ENCODE measurements at regions not wholly inside any gene's neighbourhood (a gene's known extent, or its start where the extent isn't known, plus 50 kb on each side); places are given as distances from the start of the nearest gene placed in this dataset.

DNA sequence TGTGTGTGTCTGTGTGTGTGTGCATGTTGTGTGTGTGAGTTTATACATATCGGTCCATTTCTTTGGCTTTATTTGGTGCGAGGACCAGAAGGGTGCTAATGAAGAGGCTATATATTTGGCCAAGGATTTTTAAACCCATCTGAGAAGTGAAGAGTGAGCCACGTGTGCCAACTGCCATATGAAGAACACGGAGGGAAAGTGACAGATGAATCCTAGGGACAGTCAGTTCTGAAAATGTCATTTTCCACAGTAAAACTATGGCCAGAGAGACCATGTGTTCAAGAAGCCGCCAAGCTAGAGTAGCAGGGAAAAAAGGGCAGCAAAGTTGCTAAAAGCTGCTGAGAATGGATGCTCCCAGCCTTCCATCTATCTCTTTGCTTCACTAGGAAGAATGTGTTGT, 297.3 kb upstream of the LMCD1 start:
- no peak overlapping the region for H3K9ac ChIP-seq (ENCODE audit: low read length)
- no peaks in the 10 kb centered on the region for H3K79me2 ChIP-seq (ENCODE audit: insufficient read depth, low read length)
- H4K20me1 ChIP-seq (ENCODE audit: insufficient read depth, low read length), result no peaks in the 10 kb centered on the region
- H3K4me1 ChIP-seq (ENCODE audit: insufficient read depth, low read length, severe bottlenecking), result no peaks in the 10 kb centered on the region
- no peak overlapping the region for H3K27ac ChIP-seq (ENCODE audit: low read depth, low read length, poor library complexity, severe bottlenecking)
- no peaks in the 10 kb centered on the region; the same call in 1 of the 2 replicates for H3K27me3 ChIP-seq (ENCODE audit: insufficient read depth, low read length)
- no peaks in the 10 kb centered on the region for H3K9me3 ChIP-seq (ENCODE audit: low read length)
- H3K36me3 ChIP-seq (ENCODE audit: insufficient read depth, low read length), result no peaks in the 10 kb centered on the region
- no peak overlapping the region for H3K4me3 ChIP-seq (ENCODE audit: low read depth, low read length, poor library complexity, severe bottlenecking)
- no peaks in the 10 kb centered on the region for H3F3A ChIP-seq (ENCODE audit: insufficient read depth, low read length)
- no peaks in the 10 kb centered on the region for H3K9me2 ChIP-seq (ENCODE audit: low read depth, low read length)
- no peak overlapping the region for H3K4me2 ChIP-seq (ENCODE audit: low read length)
- no peak overlapping the region for H2AFZ ChIP-seq (ENCODE audit: low read length)
- TF ChIP-seq EZH2 (IDR thresholded peaks at IDR 0.05; ENCODE audit: borderline replicate concordance, low read length), result no peak
- TF ChIP-seq, protein P1, sequence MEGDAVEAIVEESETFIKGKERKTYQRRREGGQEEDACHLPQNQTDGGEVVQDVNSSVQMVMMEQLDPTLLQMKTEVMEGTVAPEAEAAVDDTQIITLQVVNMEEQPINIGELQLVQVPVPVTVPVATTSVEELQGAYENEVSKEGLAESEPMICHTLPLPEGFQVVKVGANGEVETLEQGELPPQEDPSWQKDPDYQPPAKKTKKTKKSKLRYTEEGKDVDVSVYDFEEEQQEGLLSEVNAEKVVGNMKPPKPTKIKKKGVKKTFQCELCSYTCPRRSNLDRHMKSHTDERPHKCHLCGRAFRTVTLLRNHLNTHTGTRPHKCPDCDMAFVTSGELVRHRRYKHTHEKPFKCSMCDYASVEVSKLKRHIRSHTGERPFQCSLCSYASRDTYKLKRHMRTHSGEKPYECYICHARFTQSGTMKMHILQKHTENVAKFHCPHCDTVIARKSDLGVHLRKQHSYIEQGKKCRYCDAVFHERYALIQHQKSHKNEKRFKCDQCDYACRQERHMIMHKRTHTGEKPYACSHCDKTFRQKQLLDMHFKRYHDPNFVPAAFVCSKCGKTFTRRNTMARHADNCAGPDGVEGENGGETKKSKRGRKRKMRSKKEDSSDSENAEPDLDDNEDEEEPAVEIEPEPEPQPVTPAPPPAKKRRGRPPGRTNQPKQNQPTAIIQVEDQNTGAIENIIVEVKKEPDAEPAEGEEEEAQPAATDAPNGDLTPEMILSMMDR (IDR thresholded peaks at IDR 0.05; ENCODE audit: low read length), result no peak

- H3K4me2 ChIP-seq (ENCODE audit: low read length), result no peak overlapping the region
- no peak for TF ChIP-seq EZH2 (IDR thresholded peaks at IDR 0.05; ENCODE audit: borderline replicate concordance, low read length)
- TF ChIP-seq, protein P1 (IDR thresholded peaks at IDR 0.05; ENCODE audit: low read length), result no peak
Observed at GRCh38 chr3:8204853-8205650, 296.6 kb upstream of the LMCD1 start.

GRCh38 chr3:8205881-8206280, 295.7 kb upstream of the LMCD1 start:
- H4K20me1 ChIP-seq (ENCODE audit: insufficient read depth, low read length), result no peaks in the 10 kb centered on the region
- H3K27ac ChIP-seq (ENCODE audit: low read depth, low read length, poor library complexity, severe bottlenecking), result no peak overlapping the region
- H3K4me3 ChIP-seq (ENCODE audit: low read depth, low read length, poor library complexity, severe bottlenecking), result no peak overlapping the region
- no peak overlapping the region for H3K4me2 ChIP-seq (ENCODE audit: low read length)
- no peak overlapping the region for H3K9ac ChIP-seq (ENCODE audit: low read length)
- no peaks in the 10 kb centered on the region for H3K36me3 ChIP-seq (ENCODE audit: insufficient read depth, low read length)
- TF ChIP-seq EZH2 (IDR thresholded peaks at IDR 0.05; ENCODE audit: borderline replicate concordance, low read length), result no peak
- TF ChIP-seq, protein P1 (IDR thresholded peaks at IDR 0.05; ENCODE audit: low read length), result no peak
- H3K79me2 ChIP-seq (ENCODE audit: insufficient read depth, low read length), result no peaks in the 10 kb centered on the region
- H3K9me2 ChIP-seq (ENCODE audit: low read depth, low read length), result no peaks in the 10 kb centered on the region
- H3F3A ChIP-seq (ENCODE audit: insufficient read depth, low read length), result no peaks in the 10 kb centered on the region
- H3K9me3 ChIP-seq (ENCODE audit: low read length), result no peaks in the 10 kb centered on the region
- H3K4me1 ChIP-seq (ENCODE audit: insufficient read depth, low read length, severe bottlenecking), result no peaks in the 10 kb centered on the region
- no peaks in the 10 kb centered on the region; the same call in 1 of the 2 replicates for H3K27me3 ChIP-seq (ENCODE audit: insufficient read depth, low read length)
- H2AFZ ChIP-seq (ENCODE audit: low read length), result no peak overlapping the region

More at GRCh38 chr3:8204853-8205650, 296.6 kb upstream of the LMCD1 start:
- Histone ChIP-seq H3K36me3 (ENCODE audit: insufficient read depth, low read length) (no peaks in the 10 kb centered on the region), H3K4me3 (ENCODE audit: low read depth, low read length, poor library complexity, severe bottlenecking) (no peak overlapping the region), H3K9me2 (ENCODE audit: low read depth, low read length) (no peaks in the 10 kb centered on the region), H3K27me3 (ENCODE audit: insufficient read depth, low read length) (no peaks in the 10 kb centered on the region; the same call in 1 of the 2 replicates), H3K79me2 (ENCODE audit: insufficient read depth, low read length) (no peaks in the 10 kb centered on the region), H3K9me3 (ENCODE audit: low read length) (no peaks in the 10 kb centered on the region), H3K9ac (ENCODE audit: low read length) (no peak overlapping the region), H3K27ac (ENCODE audit: low read depth, low read length, poor library complexity, severe bottlenecking) (no peak overlapping the region), H2AFZ (ENCODE audit: low read length) (no peak overlapping the region), H4K20me1 (ENCODE audit: insufficient read depth, low read length) (no peaks in the 10 kb centered on the region), H3F3A (ENCODE audit: insufficient read depth, low read length) (no peaks in the 10 kb centered on the region), H3K4me1 (ENCODE audit: insufficient read depth, low read length, severe bottlenecking) (no peaks in the 10 kb centered on the region)

All from OCI-LY1 (cell line).